Skeletal muscle tissue (tissue), 3 donors: ENCODE measurements at regions not wholly inside any gene's neighbourhood (a gene's known extent, or its start where the extent isn't known, plus 50 kb on each side); places are given as distances from the start of the nearest gene placed in this dataset.

Experiments used
- H3K27ac ChIP-seq: one replicate; pipeline ENCODE4 v1.7.0; 2013; ENCODE audit warnings: mild to moderate bottlenecking, low read depth, low read length, inconsistent platforms
- H3K27me3 ChIP-seq, 3 donors: one replicate each; pipeline ENCODE4 v1.7.0; 2013; ENCODE audit warnings: low read length in 3 of 3; ENCODE audit not compliant: control insufficient read depth in 3 of 3, insufficient read depth in 3 of 3
- H3K36me3 ChIP-seq, 3 donors: one replicate each; pipeline ENCODE4 v1.7.0; 2013; ENCODE audit warnings: low read length in 3 of 3; ENCODE audit not compliant: control insufficient read depth in 3 of 3, insufficient read depth in 3 of 3
- H3K4me1 ChIP-seq, 3 donors: one replicate each; pipeline ENCODE4 v1.7.0; 2013; ENCODE audit warnings: low read length in 3 of 3, mild to moderate bottlenecking in 3 of 3; ENCODE audit not compliant: control insufficient read depth in 3 of 3, insufficient read depth in 3 of 3
- H3K4me3 ChIP-seq, 3 donors: one replicate each; pipeline ENCODE4 v1.7.0; 2013; ENCODE audit warnings: low read length in 3 of 3
- H3K9ac ChIP-seq, 3 donors: one replicate each; pipeline ENCODE4 v1.7.0; 2013; ENCODE audit warnings: low read length in 3 of 3, mild to moderate bottlenecking in 3 of 3, moderate library complexity in 2 of 3, low read depth in 1 of 3
- H3K9me3 ChIP-seq, 3 donors: one replicate each; pipeline ENCODE4 v1.7.0; 2013; ENCODE audit warnings: low read length in 3 of 3; ENCODE audit not compliant: control insufficient read depth in 3 of 3
- donor health status: Osteomylitis.

DNA sequence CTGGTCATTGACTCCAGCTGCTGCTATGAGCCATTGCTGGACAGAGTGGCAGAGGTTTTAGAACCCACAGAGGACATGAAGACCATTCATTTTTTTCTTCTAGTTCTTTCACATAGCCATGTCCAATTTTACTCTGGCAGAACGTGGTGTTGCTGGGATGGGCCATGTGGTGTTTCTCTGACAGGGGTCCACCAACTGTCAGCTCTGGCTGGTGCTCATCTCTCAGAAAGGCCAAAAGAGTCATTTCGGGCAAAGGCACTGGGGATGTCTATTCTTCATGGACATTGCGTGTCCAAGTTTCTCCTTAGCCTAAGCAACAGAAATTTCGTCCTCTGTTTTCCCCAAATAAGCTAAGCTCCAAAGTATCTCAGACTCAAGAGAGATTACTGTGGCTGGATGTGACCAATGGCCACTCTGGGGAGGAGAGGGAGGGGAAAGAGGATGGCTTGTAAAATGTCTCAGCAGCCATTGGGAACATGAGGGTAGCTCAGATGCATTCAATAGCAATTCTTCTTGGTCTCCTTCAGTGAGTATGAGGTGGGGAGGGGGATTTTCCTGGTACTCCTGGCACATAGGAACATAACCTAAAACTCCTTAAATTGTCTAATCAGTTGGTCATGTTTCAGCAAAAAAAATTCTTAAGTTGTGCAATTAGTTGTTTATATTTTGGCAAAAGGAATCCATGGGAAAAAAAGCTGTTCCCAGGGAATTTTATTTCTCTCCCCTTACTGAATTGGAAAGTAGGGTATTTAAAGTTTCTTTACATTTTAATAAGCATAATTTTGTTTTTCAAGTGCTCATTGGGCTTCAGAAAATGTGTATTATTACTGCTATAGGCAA lies 131.6 kb upstream of the MITF start:
- H3K9me3 ChIP-seq: no peaks in the 10 kb centered on the region
- H3K4me3 ChIP-seq: no peak overlapping the region
- H3K27me3 ChIP-seq: peaks cover 3 to 8% (median 3%) of the 10 kb centered on the region in 3 donors
- no peaks in the 10 kb centered on the region for H3K4me1 ChIP-seq
- no peak overlapping the region for H3K9ac ChIP-seq
- H3K27ac ChIP-seq: no peak overlapping the region
- no peaks in the 10 kb centered on the region for H3K36me3 ChIP-seq

DNA sequence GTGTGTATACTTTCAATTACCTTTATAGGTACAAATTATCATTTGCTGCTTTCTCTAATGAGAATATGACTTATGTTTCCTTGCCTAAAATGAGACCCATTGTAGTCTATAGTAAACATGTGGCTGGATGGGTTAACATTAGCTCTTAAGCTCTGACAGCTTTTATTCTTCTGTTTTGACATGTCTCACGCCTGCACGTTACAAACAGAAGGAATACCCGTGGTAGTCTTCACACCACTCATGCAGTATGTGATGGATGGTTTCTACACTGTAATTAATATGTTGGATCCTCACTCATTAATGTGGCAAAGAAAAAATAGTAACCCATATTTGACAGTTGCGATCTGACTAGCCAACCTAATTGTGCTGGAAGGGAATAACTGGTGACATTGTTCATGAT lies 133.4 kb upstream of the MITF start:
- peaks cover 3 to 8% (median 3%) of the 10 kb centered on the region in 3 donors for H3K27me3 ChIP-seq
- no peaks in the 10 kb centered on the region for H3K36me3 ChIP-seq
- no peak overlapping the region for H3K27ac ChIP-seq
- H3K9ac ChIP-seq: no peak overlapping the region
- H3K4me3 ChIP-seq: no peak overlapping the region
- no peaks in the 10 kb centered on the region for H3K4me1 ChIP-seq
- no peaks in the 10 kb centered on the region for H3K9me3 ChIP-seq

DNA sequence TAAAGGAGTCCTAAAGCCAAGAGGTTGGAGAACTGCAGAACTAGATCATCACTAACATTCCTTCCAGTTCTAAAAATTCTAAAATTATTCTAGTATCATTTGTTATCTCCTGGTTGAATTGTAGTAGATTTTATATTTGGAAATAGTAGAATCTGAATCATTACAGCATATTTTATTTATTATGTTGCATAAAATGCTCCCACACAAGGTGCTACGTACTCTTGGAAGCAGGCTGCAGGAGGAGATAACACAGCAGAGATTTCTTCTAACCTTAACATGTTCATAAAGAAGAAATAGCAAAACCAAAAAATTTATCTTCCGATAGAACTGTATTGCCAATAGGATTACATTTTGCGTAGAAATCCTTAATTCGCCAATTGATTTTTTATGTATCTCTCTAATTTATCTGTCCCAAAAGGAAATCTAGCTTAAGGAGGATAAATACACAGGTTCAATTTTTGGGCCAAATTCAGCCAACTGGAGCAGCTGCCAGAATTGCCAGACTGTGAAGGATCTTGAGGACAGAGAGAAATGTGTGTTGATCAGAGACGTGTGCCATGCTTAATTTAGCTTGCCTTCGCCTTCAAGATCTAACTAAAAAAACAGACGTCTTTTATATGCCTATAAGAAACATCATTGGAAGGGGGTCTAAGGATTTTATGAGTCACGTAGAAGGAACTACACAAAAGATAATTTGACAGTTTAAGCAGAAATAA lies 134.4 kb upstream of the MITF start:
- Histone ChIP-seq H3K4me3 (no peak overlapping the region), H3K27me3 (peaks cover 3 to 8% (median 3%) of the 10 kb centered on the region in 3 donors), H3K4me1 (no peaks in the 10 kb centered on the region), H3K9ac (no peak overlapping the region), H3K36me3 (no peaks in the 10 kb centered on the region), H3K27ac (no peak overlapping the region), H3K9me3 (no peaks in the 10 kb centered on the region)

DNA sequence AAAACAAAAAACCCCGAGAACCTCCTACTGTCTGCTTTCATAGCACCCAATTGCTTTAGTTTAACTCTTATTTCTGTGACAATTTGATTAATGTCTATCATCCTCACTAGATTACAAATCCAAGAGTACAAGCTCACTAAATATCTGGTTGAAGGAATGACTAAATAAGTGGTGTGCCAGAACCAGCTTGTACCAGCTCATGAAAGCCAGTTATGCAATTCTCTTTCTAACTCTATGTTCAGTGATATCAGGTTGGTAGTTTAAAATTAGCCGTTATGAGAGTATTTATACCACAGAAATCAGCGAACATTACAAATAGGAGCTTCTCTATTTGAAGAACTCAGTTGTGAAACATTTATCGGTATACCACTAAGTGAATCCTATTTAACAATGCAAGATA lies 137.2 kb upstream of the MITF start:
- Histone ChIP-seq H3K9ac (no peak overlapping the region), H3K4me3 (no peak overlapping the region), H3K36me3 (no peaks in the 10 kb centered on the region), H3K9me3 (no peaks in the 10 kb centered on the region), H3K27me3 (peaks cover 0 to 2% (median 0%) of the 10 kb centered on the region in 3 donors), H3K27ac (no peak overlapping the region), H3K4me1 (no peaks in the 10 kb centered on the region)

DNA sequence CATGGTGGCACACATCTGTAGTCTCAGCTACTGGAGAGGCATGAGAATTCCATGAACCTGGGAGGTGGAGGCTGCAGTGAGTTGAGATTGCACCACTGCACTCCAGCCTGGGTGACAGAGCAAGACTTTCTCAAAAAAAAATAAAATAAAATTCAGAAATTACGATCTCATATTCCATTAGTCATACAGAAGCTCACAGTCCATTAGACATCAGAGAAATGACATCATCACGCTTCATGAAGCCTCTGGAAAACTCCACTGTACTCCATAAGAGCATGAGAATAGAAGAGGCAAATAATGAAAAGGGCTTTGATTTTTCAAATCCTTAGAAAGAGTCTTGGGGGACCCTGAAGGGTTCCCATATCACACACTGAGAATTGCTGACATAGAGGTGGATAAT lies 145.0 kb upstream of the MITF start:
- Histone ChIP-seq H3K36me3 (no peaks in the 10 kb centered on the region), H3K4me1 (no peaks in the 10 kb centered on the region), H3K9ac (no peak overlapping the region), H3K9me3 (no peaks in the 10 kb centered on the region), H3K27me3 (no peaks in the 10 kb centered on the region), H3K4me3 (no peak overlapping the region), H3K27ac (no peak overlapping the region)

DNA sequence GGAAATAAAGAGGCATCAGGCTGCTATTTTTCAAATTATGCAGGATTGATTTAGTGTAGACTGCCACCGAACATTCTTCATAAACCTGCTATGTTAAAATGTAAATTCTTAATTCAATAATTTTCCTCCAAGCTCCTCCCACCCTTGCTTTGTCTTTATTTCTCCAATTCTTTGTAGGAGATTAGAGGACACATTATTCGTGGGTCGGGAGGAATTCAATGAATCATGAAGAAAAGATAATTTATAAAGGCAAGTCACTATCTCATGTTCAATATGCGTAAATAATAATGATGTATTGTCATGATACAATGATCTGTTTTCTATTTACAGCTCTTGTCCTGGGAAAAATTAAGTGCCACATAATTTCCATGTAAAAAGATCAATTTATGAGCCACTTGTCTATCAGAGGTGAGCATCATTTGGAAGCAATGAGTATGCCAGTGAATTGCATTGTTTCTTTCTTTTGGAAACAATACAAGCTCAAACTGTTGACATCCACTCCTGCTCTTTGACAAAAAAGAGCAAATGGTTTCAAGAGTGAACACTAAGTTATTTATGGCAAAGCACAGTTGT lies 148.0 kb upstream of the MITF start:
- no peaks in the 10 kb centered on the region for H3K36me3 ChIP-seq
- H3K27me3 ChIP-seq: no peaks in the 10 kb centered on the region
- H3K4me1 ChIP-seq: no peaks in the 10 kb centered on the region
- H3K9me3 ChIP-seq: peaks cover 0 to 5% (median 2%) of the 10 kb centered on the region in 3 donors
- no peak overlapping the region for H3K4me3 ChIP-seq
- H3K27ac ChIP-seq: no peak overlapping the region
- H3K9ac ChIP-seq: no peak overlapping the region

DNA sequence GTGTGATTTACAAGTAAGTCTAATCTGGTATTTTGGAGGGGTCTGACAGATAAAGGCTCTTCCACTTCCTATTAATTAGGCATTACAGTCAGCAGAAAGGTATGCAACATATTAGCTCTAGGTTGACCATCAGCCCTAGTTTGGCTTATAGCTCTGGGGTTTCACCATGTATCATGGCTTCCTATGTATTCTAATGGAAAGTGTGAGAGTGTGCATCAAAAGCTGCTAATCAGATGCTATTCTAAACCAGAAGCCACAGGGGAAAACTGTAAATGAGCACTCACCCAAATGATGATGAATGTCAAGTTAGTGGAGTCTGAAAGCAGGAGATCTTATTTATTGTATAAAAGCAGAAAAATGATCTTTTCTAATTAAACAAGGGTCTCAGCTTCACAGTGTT lies 149.2 kb upstream of the MITF start:
- H3K4me3 ChIP-seq: no peak overlapping the region
- H3K36me3 ChIP-seq: no peaks in the 10 kb centered on the region
- no peak overlapping the region for H3K9ac ChIP-seq
- peaks cover 0 to 5% (median 2%) of the 10 kb centered on the region in 3 donors for H3K9me3 ChIP-seq
- no peaks in the 10 kb centered on the region for H3K4me1 ChIP-seq
- H3K27me3 ChIP-seq: no peaks in the 10 kb centered on the region
- H3K27ac ChIP-seq: no peak overlapping the region

DNA sequence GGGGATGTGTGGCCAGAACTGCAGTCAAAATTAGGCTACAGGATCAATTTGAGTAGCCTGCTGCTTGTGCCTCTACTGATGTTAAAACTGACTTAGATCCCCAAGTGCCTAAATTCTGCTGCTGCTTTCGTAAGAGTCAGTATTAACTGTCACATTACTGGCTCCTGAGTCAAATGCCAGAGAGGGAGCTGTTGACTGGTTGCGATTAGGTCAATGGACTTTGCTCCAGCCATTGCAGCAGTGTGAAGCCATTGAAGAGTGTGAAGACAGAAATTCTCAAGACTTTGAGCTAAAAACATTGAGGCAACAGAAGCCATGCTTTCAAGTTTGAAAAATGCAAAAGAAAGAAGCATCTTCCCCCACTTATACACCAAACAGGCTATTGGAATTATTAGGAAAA lies 151.1 kb upstream of the MITF start:
- Histone ChIP-seq H3K36me3 (no peaks in the 10 kb centered on the region), H3K4me3 (no peak overlapping the region), H3K27me3 (no peaks in the 10 kb centered on the region), H3K9ac (no peak overlapping the region), H3K27ac (no peak overlapping the region), H3K4me1 (no peaks in the 10 kb centered on the region), H3K9me3 (peaks cover 0 to 5% (median 2%) of the 10 kb centered on the region in 3 donors)

DNA sequence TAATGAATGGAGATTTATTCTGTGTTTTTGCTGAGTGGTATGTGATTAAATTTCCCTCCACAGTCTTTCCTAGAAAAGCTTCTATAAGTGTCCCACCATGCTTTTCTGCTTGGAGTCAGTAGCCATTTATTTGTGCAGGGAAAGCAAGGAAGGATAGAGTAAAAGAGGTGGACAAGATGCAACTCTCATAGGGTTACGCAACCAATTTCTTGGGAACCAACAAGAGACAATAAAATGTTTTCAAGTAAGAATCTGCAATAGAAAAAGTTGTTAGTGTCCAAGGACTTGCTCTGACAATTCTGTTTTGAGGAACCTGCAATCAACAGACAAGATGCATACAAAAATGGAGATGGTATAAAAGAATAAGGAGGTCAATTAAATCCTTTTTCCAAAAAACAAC lies 153.8 kb upstream of the MITF start:
- Histone ChIP-seq H3K9ac (no peak overlapping the region), H3K36me3 (no peaks in the 10 kb centered on the region), H3K9me3 (peaks cover 0 to 5% (median 2%) of the 10 kb centered on the region in 3 donors), H3K4me3 (no peak overlapping the region), H3K4me1 (no peaks in the 10 kb centered on the region), H3K27ac (no peak overlapping the region), H3K27me3 (peaks cover 0 to 3% (median 0%) of the 10 kb centered on the region in 3 donors)

DNA sequence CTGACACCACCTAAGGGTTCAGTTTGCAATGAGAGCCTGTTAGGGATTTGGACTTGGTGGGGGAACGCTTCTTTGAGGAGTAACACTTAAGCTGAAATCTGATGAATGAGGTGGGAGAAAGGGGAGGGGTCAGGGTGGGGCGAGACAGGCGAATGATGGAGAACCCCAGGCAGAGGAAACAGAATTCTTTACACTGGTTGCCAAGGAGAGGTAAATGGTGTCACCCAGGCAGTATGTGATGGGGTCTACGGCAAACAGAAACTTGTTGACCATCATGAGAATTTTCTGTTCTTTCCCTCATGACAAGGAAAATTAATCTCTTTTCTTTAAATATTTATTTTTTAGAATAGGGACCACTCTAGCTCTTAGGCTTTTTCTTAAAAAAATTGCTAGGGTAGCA lies 157.2 kb upstream of the MITF start:
- peaks cover 0 to 3% (median 0%) of the 10 kb centered on the region in 3 donors for H3K27me3 ChIP-seq
- no peak overlapping the region for H3K4me3 ChIP-seq
- no peaks in the 10 kb centered on the region for H3K36me3 ChIP-seq
- peaks cover 0 to under 1% (median 0%) of the 10 kb centered on the region in 3 donors for H3K9me3 ChIP-seq
- H3K4me1 ChIP-seq: no peaks in the 10 kb centered on the region
- H3K27ac ChIP-seq: no peak overlapping the region
- H3K9ac ChIP-seq: no peak overlapping the region
